DOHH2 (cell line): ENCODE measurements at regions not wholly inside any gene's neighbourhood (a gene's known extent, or its start where the extent isn't known, plus 50 kb on each side); places are given as distances from the start of the nearest gene placed in this dataset.

Experiments
- H3F3A ChIP-seq: fragments of 200-600 bp; sonication (generic), shearing (Covaris generic); 2 replicates; pipeline ENCODE4 v1.6.0; 2016; ENCODE audit warnings: antibody characterized with exemption, mild to moderate bottlenecking; ENCODE audit not compliant: control insufficient read depth, insufficient read depth
- H3K27ac ChIP-seq: fragments of 200-600 bp; sonication (generic); 2 replicates; pipeline ENCODE4 v1.5.1; 2014; ENCODE audit warnings: low read depth, mild to moderate bottlenecking, low read length, moderate library complexity
- H3K27me3 ChIP-seq: fragments of 200-600 bp; sonication (generic); 2 replicates; pipeline ENCODE4 v1.6.1; 2014; ENCODE audit warnings: mild to moderate bottlenecking, low read length, mixed read lengths; ENCODE audit not compliant: control insufficient read depth
- H3K36me3 ChIP-seq: fragments of 200-600 bp; sonication (generic); 2 replicates; pipeline ENCODE4 v1.6.1; 2014; ENCODE audit warnings: mild to moderate bottlenecking, low read length, moderate library complexity, mixed read lengths; ENCODE audit not compliant: control insufficient read depth
- H3K4me1 ChIP-seq: fragments of 200-600 bp; sonication (generic); 2 replicates; pipeline ENCODE4 v1.6.1; 2014; ENCODE audit warnings: mild to moderate bottlenecking, low read length, mixed read lengths; ENCODE audit not compliant: control insufficient read depth
- H3K4me2 ChIP-seq: fragments of 200-600 bp; sonication (generic); 2 replicates; pipeline ENCODE4 v1.6.0; 2014; ENCODE audit warnings: mild to moderate bottlenecking, low read length, moderate library complexity
- H3K4me3 ChIP-seq: fragments of 200-600 bp; sonication (generic); 2 replicates; pipeline ENCODE4 v1.5.1; 2014; ENCODE audit warnings: mild to moderate bottlenecking, low read length, mixed read lengths
- H3K79me2 ChIP-seq: fragments of 200-600 bp; sonication (generic); 2 replicates; pipeline ENCODE4 v1.6.1; 2014; ENCODE audit warnings: mild to moderate bottlenecking, low read length, mixed read lengths; ENCODE audit not compliant: control insufficient read depth
- H3K9me2 ChIP-seq: fragments of 200-600 bp; sonication (generic); replicated peaks from 2 replicates; pipeline ENCODE4 v1.6.1; 2014; ENCODE audit warnings: mild to moderate bottlenecking, low read length, mixed read lengths; ENCODE audit not compliant: control insufficient read depth
- H3K9me3 ChIP-seq: fragments of 200-600 bp; sonication (generic); 2 replicates; pipeline ENCODE4 v1.6.1; 2014; ENCODE audit warnings: antibody characterized with exemption, low read length, mixed read lengths; ENCODE audit not compliant: control insufficient read depth, insufficient read depth
- H4K20me1 ChIP-seq: fragments of 200-600 bp; sonication (generic); 2 replicates; pipeline ENCODE4 v1.6.0; 2014; ENCODE audit warnings: low read depth, mild to moderate bottlenecking, antibody characterized with exemption, low read length, moderate library complexity; ENCODE audit not compliant: control insufficient read depth, insufficient read depth
- EZH2phosphoT487 ChIP-seq: fragments of 200-600 bp; sonication (generic); IDR thresholded peaks from 2 replicates; pipeline ENCODE4 v1.6.1; 2017; ENCODE audit warnings: borderline replicate concordance, mild to moderate bottlenecking, antibody characterized with exemption, low read length, moderate library complexity, mixed read lengths
- TF ChIP-seq, protein P1 (sequence below): fragments of 200-600 bp; sonication (generic); IDR thresholded peaks from one replicate; pipeline ENCODE4 v1.5.1; 2014; ENCODE audit warnings: antibody characterized with exemption, mild to moderate bottlenecking, low read depth, low read length; ENCODE audit not compliant: poor library complexity, severe bottlenecking

DNA sequence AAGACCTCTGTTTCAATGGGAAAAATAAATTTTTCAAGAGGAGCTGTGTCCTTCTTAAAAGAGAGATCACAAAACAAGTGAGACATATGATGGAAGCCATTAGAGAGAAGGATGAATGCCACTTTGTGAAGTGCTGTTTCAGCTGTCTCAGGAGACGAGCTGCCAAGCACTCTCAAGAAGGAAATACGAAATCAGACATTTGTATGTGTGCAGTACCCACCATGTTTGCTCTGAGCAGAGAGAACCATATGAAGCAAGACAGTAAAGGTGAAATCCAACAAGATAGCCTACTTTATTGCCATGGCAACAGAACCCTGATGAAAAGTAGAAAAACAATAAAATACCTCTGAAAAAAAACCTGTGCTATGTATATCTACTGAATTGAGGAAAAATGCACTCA, 168.1 kb downstream of the AMY1C start:
- TF ChIP-seq, protein P1, sequence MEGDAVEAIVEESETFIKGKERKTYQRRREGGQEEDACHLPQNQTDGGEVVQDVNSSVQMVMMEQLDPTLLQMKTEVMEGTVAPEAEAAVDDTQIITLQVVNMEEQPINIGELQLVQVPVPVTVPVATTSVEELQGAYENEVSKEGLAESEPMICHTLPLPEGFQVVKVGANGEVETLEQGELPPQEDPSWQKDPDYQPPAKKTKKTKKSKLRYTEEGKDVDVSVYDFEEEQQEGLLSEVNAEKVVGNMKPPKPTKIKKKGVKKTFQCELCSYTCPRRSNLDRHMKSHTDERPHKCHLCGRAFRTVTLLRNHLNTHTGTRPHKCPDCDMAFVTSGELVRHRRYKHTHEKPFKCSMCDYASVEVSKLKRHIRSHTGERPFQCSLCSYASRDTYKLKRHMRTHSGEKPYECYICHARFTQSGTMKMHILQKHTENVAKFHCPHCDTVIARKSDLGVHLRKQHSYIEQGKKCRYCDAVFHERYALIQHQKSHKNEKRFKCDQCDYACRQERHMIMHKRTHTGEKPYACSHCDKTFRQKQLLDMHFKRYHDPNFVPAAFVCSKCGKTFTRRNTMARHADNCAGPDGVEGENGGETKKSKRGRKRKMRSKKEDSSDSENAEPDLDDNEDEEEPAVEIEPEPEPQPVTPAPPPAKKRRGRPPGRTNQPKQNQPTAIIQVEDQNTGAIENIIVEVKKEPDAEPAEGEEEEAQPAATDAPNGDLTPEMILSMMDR, result no peak
- TF ChIP-seq EZH2phosphoT487, result no peak
- Histone ChIP-seq H3K4me2 (no peak overlapping the region), H3K9me2 (no peaks in the 10 kb centered on the region), H3K4me1 (no peaks in the 10 kb centered on the region), H3K9me3 (no peaks in the 10 kb centered on the region), H3K36me3 (no peaks in the 10 kb centered on the region), H3K27me3 (no peaks in the 10 kb centered on the region), H3K79me2 (no peaks in the 10 kb centered on the region), H3K27ac (no peak overlapping the region), H3K4me3 (no peak overlapping the region), H4K20me1 (no peaks in the 10 kb centered on the region), H3F3A (no peaks in the 10 kb centered on the region)

DNA sequence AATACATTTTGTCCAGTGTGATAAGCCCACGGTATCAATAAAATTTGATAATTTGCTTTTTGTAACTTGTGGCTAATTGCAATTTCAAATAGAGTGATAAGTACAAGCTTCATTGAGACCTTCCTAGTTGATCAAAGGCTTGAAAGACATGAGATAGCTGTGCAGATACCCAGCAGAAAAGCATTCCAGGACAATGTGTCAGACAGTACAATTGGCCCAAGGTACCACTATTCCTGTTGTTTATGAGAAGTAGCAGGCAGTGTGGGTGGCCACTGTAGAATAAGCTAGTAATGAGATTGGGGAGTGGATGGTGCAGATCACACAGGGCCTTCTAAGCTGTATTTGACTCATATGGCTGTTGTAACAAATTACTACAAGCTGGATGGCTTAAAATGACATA, 182.2 kb downstream of the AMY1C start:
- H3K27me3 ChIP-seq, result no peaks in the 10 kb centered on the region
- TF ChIP-seq, protein P1, result no peak
- no peak for TF ChIP-seq EZH2phosphoT487
- H3K79me2 ChIP-seq, result no peaks in the 10 kb centered on the region
- no peaks in the 10 kb centered on the region for H3K4me1 ChIP-seq
- H3K9me2 ChIP-seq, result no peaks in the 10 kb centered on the region
- no peak overlapping the region for H3K27ac ChIP-seq
- no peaks in the 10 kb centered on the region for H3F3A ChIP-seq
- H3K4me2 ChIP-seq, result no peak overlapping the region
- H4K20me1 ChIP-seq, result no peaks in the 10 kb centered on the region
- H3K4me3 ChIP-seq, result no peak overlapping the region
- H3K9me3 ChIP-seq, result no peaks in the 10 kb centered on the region
- no peaks in the 10 kb centered on the region for H3K36me3 ChIP-seq

DNA sequence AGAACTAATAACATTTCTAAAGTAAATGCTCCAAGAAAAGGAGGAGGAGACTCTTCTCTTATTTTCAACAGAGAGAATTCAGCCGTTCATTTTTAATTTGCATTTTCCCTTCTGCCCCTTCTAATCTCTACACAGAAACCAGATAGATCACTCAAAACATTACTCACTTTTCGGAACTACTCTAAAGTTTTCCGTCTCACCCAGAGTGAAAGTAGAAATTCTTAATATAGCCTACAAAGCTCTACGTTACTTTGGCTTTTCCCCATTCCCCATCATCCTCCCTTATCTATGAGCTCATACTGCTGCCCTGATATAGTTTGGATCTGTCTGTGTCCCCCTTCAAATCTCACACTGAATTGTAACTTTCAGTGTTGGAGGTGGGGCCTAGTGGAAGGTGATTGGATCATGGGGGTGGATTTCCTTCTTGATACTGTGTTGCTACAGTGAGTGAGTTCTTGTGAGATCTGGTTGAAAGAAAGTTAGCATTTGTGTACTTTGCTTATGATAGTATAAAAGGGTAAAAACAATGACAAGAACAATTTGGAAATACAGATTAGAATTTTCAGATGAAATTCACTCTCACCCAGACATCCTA, 188.2 kb downstream of the AMY1C start:
- Histone ChIP-seq H3F3A (no peaks in the 10 kb centered on the region), H3K9me3 (no peaks in the 10 kb centered on the region), H3K4me3 (no peak overlapping the region), H3K4me1 (no peaks in the 10 kb centered on the region), H3K27ac (no peak overlapping the region), H3K36me3 (no peaks in the 10 kb centered on the region), H3K9me2 (no peaks in the 10 kb centered on the region), H3K4me2 (no peak overlapping the region), H4K20me1 (no peaks in the 10 kb centered on the region), H3K79me2 (no peaks in the 10 kb centered on the region), H3K27me3 (no peaks in the 10 kb centered on the region)
- TF ChIP-seq EZH2phosphoT487, result no peak
- TF ChIP-seq, protein P1, result no peak

DNA sequence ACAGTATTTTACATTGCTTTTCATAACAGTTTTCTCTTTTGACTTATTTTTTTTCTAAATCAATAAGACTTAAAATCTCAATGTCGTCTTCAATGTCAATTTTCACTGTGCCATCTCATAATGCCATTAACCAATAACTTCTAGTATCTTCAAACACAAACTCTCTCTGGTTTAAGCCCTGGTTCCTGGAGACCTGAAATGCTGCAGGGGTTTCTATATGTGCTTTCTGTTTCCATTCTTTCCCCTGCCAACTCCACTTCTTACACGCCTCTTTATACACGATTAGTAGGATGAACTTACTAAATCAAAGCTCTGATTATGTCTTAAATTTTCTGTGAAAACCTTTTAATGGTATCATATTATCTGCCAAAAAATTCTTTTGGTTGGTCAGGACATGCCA, 191.4 kb downstream of the AMY1C start:
- Histone ChIP-seq H3K27ac (no peak overlapping the region), H3K4me1 (no peaks in the 10 kb centered on the region), H3K27me3 (no peaks in the 10 kb centered on the region), H3K36me3 (no peaks in the 10 kb centered on the region), H3K4me3 (no peak overlapping the region), H3F3A (no peaks in the 10 kb centered on the region), H3K4me2 (no peak overlapping the region), H3K79me2 (no peaks in the 10 kb centered on the region), H3K9me3 (no peaks in the 10 kb centered on the region), H3K9me2 (no peaks in the 10 kb centered on the region), H4K20me1 (no peaks in the 10 kb centered on the region)
- TF ChIP-seq, protein P1, result no peak
- TF ChIP-seq EZH2phosphoT487, result no peak
